ENCODE measurements at regions not wholly inside any gene's neighbourhood (a gene's known extent, or its start where the extent isn't known, plus 50 kb on each side); places are given as distances from the start of the nearest gene placed in this dataset.

DNA sequence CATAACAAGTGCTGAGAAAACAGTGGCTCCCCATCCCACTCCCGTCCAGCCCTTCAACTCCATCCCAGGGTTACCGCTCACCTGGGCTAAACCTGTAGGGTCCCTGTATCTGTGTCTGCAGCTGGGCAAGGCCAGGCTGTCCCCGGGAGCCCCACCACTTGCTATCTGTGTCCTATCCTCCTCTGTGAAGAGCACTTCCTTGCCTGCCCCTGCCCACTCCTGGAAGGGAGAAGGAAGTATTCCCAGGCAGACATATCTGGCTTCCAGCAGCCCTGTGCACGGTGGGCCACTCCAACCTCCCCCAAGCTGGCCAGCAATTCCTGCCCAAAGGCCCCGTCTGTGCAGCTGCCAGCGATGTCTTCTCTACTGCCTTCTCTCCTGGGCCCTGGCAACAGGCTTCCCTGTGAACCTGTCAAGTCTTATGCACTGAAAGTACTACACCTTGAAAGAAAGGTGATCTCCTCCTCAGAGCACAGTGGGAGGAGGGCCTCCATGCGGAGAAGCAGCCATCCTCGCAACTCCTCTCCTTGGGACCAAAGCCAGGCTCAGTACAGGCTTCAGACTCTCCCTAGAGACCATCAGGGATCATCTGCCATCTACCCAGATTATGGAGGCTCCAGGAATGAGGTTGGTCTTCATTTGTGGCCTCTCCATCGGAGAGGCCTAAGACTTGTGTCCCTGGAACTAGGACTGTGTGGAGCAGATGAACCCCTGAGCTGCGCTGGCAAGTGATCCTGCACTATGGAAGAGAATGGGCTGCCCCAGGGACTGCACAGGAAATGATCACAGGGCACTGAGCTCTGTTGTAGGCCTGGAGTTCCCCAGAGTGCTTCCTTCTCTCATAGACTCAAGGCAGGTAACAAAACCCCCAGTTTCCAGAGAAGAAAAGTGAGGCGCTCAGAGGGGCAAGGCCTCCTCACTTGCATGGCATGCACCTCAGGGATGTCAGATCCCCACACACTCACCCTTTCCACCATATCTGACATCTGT lies 663.6 kb downstream of the BCL11B start:
- DNase-seq (ENCODE audit: low read depth) = no peak
- TF ChIP-seq, protein P1, sequence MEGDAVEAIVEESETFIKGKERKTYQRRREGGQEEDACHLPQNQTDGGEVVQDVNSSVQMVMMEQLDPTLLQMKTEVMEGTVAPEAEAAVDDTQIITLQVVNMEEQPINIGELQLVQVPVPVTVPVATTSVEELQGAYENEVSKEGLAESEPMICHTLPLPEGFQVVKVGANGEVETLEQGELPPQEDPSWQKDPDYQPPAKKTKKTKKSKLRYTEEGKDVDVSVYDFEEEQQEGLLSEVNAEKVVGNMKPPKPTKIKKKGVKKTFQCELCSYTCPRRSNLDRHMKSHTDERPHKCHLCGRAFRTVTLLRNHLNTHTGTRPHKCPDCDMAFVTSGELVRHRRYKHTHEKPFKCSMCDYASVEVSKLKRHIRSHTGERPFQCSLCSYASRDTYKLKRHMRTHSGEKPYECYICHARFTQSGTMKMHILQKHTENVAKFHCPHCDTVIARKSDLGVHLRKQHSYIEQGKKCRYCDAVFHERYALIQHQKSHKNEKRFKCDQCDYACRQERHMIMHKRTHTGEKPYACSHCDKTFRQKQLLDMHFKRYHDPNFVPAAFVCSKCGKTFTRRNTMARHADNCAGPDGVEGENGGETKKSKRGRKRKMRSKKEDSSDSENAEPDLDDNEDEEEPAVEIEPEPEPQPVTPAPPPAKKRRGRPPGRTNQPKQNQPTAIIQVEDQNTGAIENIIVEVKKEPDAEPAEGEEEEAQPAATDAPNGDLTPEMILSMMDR (conservative IDR thresholded peaks at IDR 0.05; ENCODE audit: low read depth, low read length) = no peak
- no peak overlapping the region for H3K4me3 ChIP-seq (ENCODE audit: low read length)

DNA sequence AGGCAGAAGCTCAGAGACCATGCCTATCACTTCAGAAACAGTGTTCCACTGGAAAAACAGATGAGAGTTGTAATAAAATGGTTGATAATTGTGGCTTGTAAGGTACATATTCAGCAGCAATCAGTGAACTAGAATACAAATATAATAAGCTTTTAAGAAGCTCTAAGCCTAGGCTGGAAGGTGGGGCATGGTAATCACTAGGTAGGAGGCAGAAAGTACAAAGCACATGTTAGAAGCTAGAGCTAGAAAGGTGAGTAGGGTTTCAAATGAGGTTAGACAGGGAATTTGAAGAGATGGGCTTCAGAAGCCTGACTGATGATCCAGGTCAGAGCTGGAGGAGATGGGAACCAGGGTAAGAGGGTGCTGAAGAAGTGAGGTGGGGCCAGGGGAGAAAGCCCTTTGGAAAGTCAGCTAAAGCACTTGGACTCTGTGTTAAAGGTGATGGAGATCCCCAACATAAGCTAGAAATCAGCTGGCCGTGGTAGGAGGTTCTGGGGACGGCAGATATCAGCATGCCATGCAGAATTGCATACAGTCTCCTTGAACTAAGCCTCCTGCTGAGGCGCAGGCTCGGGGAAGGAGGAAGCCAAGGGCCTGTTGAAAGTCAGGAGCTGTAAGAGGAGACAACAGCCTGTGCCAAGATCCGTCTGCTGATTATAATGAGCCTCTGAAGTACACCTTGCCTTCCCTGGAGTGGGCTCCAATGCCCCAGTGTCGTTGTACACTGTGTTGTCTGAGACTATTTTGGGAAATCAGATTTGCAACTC lies 659.4 kb downstream of the BCL11B start:
- no peak for DNase-seq (ENCODE audit: low read depth)
- H3K4me3 ChIP-seq (ENCODE audit: low read length) = no peak overlapping the region
- TF ChIP-seq, protein P1 (conservative IDR thresholded peaks at IDR 0.05; ENCODE audit: low read depth, low read length) = no peak

DNA sequence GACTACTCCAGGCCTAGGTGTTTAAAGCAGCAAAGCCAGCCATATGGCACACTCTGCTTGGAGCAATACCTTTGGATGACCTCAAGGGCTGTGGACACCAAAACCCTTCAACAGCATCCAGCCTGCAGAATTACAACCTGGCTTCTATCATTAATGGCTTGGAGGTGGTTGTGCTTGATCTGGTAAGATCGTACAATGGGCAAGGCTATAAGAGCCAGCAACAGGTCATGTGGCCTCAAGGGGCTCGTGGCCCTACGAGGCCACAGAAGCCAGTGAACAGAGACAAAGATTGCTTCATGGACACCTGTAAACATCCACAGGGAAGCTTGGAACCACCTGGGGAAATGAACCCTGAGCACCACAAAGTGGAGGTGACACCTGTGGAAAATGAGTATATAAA lies 657.3 kb downstream of the BCL11B start:
- TF ChIP-seq, protein P1 (conservative IDR thresholded peaks at IDR 0.05; ENCODE audit: low read depth, low read length) = no peak
- DNase-seq (ENCODE audit: low read depth) = no peak
- H3K4me3 ChIP-seq (ENCODE audit: low read length) = no peak overlapping the region

DNA sequence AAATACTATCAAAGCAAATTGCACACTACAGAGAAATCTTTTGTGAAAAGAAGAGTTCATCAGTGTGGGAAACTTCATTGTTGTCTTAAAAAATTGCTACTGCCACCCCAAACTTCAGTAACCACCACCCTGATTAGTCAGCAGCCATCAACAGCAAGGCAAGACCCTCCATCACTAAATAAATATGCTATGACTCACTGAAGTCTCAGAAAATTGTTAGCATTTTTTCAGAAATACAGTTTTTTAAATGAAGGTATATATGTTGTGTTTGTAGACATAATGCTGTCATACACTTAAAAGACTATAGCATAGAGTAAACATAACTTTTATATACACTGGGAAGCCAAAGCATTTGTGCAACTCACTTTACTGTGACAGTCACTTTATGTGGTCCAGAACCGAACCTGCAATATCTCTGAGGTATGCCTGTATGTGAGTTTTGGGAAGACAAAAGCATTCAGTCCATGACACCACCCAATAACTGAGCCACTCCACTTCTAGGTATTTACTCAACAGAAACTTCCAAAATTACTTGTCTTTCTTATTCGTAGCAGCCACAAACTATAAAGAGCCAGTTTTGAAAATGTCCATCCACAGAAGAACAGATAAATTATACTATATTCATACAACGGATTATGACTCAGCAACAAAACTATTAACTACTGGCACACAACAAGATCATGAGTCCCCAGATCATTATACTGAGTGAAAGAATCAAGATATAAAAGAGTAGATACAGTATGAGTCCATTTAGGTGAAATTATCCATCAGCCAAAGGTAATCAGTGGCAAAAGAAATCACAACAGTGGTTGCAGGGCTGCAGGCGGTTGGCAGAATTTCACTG lies 649.6 kb downstream of the BCL11B start:
- TF ChIP-seq, protein P1 (conservative IDR thresholded peaks at IDR 0.05; ENCODE audit: low read depth, low read length) = no peak
- peak; percentile 57 for DNase-seq (ENCODE audit: low read depth)
- H3K4me3 ChIP-seq (ENCODE audit: low read length) = no peak overlapping the region

DNA sequence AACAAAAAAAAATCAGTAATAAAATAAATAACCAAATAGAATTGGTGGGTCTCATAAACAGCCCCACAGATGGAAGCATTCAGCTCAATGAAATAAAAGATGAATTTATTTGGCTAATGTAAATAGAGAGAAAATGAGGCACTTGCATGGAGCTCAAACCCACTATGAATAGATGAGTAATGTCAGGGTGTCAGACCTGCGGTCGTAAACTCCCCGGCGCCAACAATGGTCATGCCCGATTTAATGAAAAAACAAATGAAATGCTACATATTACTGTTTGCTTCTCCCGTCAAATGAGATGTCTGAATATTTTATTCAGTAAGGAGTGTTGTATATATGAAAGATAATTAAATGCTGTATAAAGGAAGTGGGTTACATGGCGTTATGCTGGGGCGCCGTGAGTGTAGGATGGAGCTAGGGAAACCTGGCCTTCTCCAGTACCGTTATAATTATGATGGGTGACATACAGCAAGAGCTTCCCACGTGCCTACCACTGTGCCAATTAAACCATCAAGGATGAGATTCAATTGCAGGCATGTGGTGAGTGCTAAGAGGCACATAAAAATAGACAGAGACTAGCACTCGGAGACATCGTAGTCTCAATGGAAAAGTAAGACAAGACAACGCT lies 648.1 kb downstream of the BCL11B start:
- TF ChIP-seq, protein P1 (conservative IDR thresholded peaks at IDR 0.05; ENCODE audit: low read depth, low read length) = no peak
- DNase-seq (ENCODE audit: low read depth) = no peak
- H3K4me3 ChIP-seq (ENCODE audit: low read length) = no peak overlapping the region

DNA sequence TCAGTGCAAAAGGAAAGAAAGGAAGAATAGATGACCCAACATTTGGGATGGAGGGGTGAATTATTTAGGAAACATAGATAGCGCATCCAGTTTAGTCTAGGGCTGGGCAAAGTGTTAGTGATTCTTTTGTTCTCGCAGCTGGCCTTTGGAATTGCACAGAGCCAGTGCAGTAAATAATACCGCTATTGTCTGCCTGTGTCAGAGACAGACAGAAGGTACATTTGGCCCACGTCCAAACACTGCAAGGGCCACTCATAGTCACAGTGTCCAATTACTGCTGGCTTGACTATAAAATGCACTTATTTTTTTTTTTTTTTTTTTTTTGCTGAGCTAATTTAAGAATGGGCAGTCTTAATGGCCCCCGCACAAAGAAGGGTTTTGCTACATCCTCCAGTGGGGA lies 638.6 kb downstream of the BCL11B start:
- TF ChIP-seq, protein P1 (conservative IDR thresholded peaks at IDR 0.05; ENCODE audit: low read depth, low read length) = no peak
- H3K4me3 ChIP-seq (ENCODE audit: low read length) = no peak overlapping the region
- no peak for DNase-seq (ENCODE audit: low read depth)

Data from retinal pigment epithelial cell (primary cell).